Stimulated activated CD4-positive, alpha-beta T cell treated with anti-CD3 and anti-CD28 coated beads, Interleukin-12 subunit alpha, Interleukin-12 subunit beta, amount 100 ng/mL, for 24 hours (primary cell): ENCODE measurements at regions not wholly inside any gene's neighbourhood (a gene's known extent, or its start where the extent isn't known, plus 50 kb on each side); places are given as distances from the start of the nearest gene placed in this dataset.
"Not testable (repeated sequence)": the region's sequence is repeated elsewhere in the genome, so short reads cannot be mapped to it uniquely, and the experiment has no call there.

ENCODE experiments used
- DNase-seq, 2 experiments: peaks; one replicate each; pipeline ENCODE4 v3.0.0-alpha.2; 2020; ENCODE audit warnings: low read depth in 2 of 2

GRCh38 chr4:28388471-28388870 lies 1527.8 kb downstream of the STIM2 start:
- no peak for DNase-seq

DNA sequence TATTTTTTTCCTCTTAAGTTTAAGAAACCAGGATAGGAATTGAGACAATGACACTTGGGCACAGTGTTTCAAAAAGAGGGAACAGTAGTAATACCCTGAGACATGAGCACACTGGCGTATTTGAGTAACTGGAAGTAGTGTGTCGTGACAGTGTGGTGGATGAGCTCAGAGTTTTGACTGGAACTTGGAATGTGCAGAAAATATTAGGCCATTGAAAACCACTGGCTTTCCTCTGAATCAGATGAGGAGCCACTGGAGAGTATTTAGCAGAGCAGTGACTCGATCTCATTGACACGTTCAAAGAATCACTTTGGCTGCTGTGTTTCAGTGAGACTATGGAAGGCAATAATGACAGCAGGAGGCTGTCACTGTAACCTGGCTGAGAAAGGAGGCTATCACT lies 1531.2 kb downstream of the STIM2 start:
- no peak for DNase-seq

DNA sequence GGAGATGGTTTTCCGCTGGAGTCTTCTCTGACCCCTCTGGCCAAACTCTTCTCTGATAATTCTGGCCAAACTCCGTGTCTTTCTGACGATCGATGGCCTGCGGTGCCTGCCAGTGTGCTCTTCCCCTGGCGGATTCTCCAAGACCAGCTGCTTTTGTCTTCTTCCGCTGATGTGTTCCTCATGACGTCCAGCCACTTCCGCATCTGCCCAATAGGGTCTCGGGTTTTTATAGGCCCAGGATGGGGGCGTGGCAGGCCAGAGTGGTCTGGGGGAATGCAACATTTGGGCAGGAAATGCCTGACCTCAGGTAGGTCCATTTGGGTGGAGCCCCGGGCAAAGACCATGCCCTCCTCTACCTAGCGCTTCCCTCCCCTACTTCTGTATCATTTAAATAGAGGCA lies 1542.1 kb downstream of the STIM2 start:
- no peak for DNase-seq

DNA sequence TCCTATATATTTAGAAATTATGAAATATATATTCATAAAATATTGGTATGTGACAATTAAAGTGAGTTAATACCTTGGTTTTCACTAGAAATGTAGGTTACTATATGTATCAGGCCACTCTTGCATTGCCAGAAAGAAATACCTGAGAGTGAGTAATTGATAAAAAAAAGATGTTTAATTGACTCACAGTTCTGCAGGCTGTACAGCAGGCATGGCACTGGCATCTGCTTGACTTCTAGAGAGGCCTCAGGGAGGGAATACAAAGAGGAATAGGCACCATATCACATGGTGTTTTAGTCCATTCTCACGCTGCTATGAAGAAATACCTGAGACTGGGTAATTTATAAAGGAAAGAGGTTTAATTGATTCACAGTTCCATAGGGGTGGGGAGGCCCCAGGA lies 1560.6 kb downstream of the STIM2 start:
- DNase-seq = no peak

DNA sequence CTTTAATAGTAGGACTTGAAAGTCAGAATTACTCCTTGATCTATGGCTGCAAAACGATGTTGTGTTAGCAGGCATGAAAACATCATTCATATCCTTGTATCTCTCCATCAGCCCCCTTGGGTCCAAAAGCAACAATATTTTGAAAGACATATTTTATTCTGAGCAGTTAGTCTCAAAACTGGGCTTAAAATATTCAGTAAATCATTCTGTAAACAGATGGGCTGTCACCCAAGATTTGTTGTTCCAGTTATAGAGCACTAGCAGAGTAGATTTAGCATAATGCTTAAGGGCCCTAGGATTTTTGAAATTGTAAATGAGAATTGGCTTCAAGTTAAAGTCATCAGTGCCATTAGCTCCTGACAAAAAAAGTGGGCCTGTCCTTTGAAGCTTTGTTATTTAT lies 1565.6 kb downstream of the STIM2 start:
- DNase-seq = no peak

- DNase-seq = no peak
These were observed 1566.9 kb downstream of the STIM2 start for GRCh38 chr4:28427306-28428085.

DNA sequence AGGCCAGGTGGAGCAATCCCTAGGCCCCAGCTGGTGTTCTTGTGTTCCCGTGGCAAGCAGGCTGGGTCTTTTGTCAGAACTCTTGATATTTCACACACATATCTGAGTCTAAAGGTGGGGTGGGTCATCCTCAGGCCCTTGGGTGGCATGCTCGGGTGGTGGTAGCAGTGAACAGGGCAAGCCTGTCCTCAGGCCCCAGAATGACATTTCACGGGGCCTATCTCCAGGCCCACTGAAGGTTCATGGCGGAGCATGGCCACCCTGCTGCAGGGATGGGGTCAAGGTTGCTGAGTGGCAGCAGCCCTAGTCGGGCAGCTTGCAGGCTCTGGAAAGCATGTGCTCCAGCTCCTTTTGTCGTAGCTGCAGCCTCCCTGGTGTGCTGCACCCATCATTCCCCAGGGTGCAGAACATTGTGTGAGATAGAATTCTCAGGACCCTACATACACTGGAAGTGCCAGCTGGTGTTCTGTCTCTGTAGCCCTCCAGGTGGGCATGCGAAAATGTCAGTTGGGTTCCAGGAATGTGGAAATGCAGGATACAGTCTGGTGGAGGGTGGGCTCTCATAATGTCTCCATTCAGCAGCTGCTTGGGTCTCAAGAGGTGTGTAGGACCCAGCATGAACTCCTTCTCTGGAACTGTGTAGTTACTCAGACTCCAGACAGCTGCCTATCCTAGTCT lies 1571.8 kb downstream of the STIM2 start:
- DNase-seq = no peak

DNA sequence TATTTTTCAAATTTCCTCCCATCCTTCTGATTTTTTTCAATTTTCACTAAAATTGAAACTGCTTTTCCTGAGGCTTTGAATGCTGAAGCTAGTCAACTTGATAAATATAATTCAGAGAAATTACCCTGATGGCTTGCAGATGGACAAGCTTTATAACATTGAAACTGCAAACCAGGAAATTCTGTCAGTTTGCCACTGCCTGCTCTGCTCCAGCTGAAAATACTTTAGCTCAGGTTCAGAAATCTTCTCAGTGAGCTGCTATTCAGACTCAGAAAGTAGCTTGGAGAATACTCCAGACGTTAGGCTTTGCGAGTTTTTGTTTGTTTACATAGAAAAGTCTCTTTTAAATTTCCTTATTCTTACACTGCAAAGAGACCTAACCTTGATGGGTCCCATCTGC lies 1574.7 kb downstream of the STIM2 start:
- DNase-seq = no peak

DNA sequence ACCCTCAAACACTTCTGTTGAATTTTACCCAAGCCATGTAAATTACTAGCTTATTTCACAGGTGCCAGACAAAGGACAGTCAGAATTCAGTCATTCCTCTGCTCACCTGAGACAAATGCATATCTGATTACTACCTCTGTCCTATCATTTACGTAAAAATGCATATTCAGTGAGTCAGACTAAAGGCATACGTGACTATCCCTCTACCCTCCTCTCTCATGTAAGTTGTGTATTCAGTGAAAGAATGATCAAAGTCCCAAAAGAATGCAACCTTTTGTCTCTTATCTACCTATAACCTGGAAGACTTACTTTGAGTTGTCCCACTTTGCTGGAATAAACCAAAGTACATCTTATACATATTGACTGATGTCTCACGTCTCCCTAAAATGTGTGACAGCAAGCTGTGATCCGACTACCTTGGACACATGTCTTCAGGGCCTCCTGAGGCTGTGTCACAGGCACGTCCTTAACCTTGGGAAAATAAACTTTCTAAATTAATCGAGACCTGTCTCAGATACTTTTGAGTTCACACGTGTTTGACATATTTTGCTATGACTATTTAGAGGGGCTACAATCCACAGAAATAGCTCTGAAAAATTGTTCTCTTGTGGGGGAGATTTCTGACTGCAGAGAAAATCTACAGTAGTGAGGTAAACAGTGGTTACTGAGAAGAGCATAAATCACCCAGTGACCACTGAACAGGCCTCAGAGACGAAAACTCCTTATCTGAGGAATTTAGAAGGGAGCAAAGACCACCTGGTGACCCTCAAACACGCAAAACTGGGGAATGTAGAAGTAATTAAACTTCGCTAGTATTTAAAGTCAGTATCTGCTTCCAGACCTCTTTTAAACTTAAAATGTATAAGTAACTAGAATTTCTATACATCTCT lies 1575.8 kb downstream of the STIM2 start:
- no peak for DNase-seq

GRCh38 chr4:28443371-28443770 lies 1582.7 kb downstream of the STIM2 start:
- DNase-seq = no peak

- DNase-seq = no peak
These were observed 1583.3 kb downstream of the STIM2 start for GRCh38 chr4:28443801-28444412.

DNA sequence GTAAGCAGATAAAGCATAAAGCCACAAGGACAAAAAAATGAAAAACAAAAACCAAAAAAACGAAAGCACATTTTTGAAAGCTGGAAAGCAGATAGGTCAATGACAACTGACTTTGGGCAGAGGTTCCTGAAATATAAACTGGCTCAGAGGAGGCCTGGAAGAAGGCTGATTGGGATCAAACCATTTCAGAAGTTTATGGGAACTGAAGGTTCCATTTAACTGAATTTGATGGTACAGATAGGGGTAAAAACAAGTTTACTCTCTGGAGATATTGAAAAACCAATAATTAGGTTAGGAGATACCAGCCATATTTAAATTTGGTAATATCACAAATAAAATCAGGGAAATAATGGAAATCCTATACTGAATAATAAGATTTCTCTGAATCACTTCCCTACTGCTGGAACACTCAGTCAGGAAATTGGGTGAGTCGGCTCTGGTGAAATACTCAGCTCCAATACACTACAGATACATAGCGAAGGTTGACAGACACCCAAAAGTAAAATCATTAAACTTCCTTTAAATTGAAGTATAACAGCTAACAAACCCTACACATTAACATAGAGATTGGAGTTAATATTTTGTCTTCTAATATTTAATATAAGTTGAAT lies 1584.3 kb downstream of the STIM2 start:
- no peak for DNase-seq

GRCh38 chr4:28449085-28449484 lies 1588.4 kb downstream of the STIM2 start:
- no peak for DNase-seq

DNA sequence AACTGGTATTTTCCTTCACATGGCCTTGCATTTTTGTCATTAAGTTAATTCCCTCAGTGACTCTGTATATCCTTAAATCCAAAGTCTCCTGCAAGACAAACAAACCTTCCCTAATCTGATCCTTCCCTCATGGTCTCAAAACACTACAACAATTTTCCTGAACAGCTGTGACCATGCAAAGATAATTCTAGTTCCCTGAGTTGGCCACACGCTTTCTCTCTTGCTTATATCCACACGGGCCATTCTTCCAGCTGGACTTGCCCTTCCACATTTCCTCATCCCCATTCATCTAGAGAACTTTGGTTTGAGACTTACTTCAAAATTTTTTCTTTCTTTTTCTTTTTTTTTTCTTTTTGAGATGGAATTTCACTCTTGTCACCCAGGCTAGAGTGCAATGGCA lies 1590.7 kb downstream of the STIM2 start:
- DNase-seq = no peak

DNA sequence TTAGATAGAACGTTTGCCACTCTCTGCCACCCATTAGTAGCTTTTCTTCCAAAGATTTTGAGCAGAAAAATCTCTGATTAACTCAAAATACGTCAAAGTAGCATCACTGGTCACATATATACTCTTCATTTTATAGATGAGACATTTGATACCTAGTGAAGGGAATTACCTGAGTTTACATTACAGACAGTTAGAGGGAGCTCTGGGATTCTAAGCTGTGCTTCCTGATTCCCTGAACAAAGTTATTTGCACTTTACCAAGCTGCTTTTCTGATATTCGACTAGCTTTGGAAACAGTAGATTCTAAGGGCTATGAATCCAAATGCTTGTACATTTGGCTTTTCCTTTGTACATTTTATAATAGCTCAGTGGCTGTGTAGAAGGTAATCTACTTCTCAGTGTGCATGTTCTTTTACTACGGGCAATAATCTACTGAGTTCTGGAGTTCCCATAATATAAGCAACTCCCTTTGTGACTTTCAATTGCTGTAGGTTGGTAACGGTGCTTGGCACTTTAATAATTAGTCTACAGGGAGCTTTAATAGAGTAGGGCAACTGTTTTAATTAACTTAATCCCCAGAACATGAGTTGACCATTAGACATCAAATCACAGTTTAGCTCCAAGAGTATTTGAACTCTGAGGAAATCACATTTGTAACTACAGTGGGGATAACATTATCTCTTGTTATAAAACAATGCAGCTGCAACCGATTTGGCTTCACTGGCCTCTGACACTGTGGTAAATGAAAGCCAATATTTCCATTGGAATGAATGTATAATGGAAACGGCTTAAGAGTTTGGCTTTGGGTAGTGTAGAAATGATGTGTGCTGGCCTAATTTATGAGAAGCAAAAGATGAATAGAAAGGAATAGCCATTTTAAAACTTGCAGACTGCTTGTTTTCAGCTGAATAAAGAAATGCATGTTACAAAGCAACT lies 1602.4 kb downstream of the STIM2 start:
- no peak for DNase-seq

GRCh38 chr4:28464823-28465222 lies 1604.2 kb downstream of the STIM2 start:
- no peak for DNase-seq

DNA sequence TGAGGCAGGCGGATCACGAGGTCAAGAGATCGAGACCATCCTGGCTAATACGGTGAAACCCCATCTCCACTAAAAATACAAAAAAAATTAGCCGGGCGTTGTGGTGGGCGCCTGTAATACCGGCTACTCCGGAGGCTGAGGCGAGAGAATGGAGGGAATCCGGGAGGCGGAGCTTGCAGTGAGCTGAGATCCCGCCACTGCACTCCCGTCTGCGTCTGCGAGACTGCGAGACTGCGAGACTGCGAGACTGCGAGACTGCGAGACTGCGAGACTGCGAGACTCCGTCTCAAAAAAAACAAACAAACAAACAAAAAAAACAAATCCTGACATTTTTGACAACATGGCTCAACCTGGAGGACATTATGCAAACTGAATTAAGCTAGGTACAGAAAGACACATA lies 1606.2 kb downstream of the STIM2 start:
- not testable (repeated sequence) for DNase-seq

DNA sequence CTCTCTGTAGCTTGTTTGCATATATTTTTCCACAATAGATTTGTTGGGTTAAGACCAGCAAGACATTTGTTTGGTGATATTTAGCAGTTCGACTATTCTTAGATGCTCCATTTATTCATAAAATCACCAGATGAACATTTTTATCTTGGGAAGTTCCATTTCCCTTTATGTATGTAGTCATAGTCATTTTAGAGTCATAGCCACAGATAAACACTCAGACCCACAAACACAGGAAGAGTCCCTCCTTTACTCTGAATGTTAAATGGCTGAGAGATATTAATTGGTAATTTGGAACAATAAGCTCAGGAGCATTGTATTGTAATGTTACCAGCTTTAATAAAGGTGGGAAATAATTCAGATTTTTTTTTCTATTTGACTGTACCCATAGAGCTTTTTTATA lies 1608.7 kb downstream of the STIM2 start:
- DNase-seq = no peak

- no peak for DNase-seq
These were observed 1609.2 kb downstream of the STIM2 start for GRCh38 chr4:28469886-28470285.

GRCh38 chr4:28475381-28475780 lies 1614.7 kb downstream of the STIM2 start:
- DNase-seq = no peak

GRCh38 chr4:28479666-28480065 lies 1619.0 kb downstream of the STIM2 start:
- DNase-seq = no peak
